Stimulated activated CD4-positive, alpha-beta T cell treated with anti-CD3 and anti-CD28 coated beads, Interleukin-4, amount 100 ng/mL, for 24 hours (primary cell): ENCODE measurements at regions not wholly inside any gene's neighbourhood (a gene's known extent, or its start where the extent isn't known, plus 50 kb on each side); places are given as distances from the start of the nearest gene placed in this dataset.
"Not testable (repeated sequence)": the region's sequence is repeated elsewhere in the genome, so short reads cannot be mapped to it uniquely, and the experiment has no call there.

ENCODE experiments used
- DNase-seq: peaks from one replicate; pipeline ENCODE4 v3.0.0-alpha.2; 2020

GRCh38 chr12:5096241-5096924 lies 52.7 kb downstream of the KCNA5 start:
- DNase-seq, result no peak

GRCh38 chr12:5097786-5098185 lies 54.1 kb downstream of the KCNA5 start:
- no peak for DNase-seq

- DNase-seq, result no peak
These were observed 55.5 kb downstream of the KCNA5 start for GRCh38 chr12:5099136-5099535.

- DNase-seq, result no peak
These were observed 55.9 kb downstream of the KCNA5 start for GRCh38 chr12:5099591-5099990.

- DNase-seq, result no peak
These were observed 58.0 kb downstream of the KCNA5 start for GRCh38 chr12:5101686-5102085.

- DNase-seq, result no peak
These were observed 58.6 kb downstream of the KCNA5 start for GRCh38 chr12:5102261-5102789.

GRCh38 chr12:5102806-5103205 lies 59.1 kb downstream of the KCNA5 start:
- no peak for DNase-seq

GRCh38 chr12:5110345-5110744 lies 66.7 kb downstream of the KCNA5 start:
- no peak for DNase-seq

GRCh38 chr12:5114436-5114835 lies 70.8 kb downstream of the KCNA5 start:
- no peak for DNase-seq

- DNase-seq, result not testable (repeated sequence)
These were observed 78.1 kb downstream of the KCNA5 start for GRCh38 chr12:5121784-5122183.

GRCh38 chr12:5122256-5122831 lies 78.7 kb downstream of the KCNA5 start:
- not testable (repeated sequence) for DNase-seq

GRCh38 chr12:5123921-5124320 lies 80.2 kb downstream of the KCNA5 start:
- DNase-seq, result no peak

- DNase-seq, result no peak
These were observed 80.7 kb downstream of the KCNA5 start for GRCh38 chr12:5124401-5124800.

- DNase-seq, result no peak
These were observed 91.3 kb downstream of the KCNA5 start for GRCh38 chr12:5134861-5135525.

GRCh38 chr12:5138256-5138655 lies 94.6 kb downstream of the KCNA5 start:
- DNase-seq, result no peak

GRCh38 chr12:5138845-5139244 lies 95.2 kb downstream of the KCNA5 start:
- no peak for DNase-seq

- DNase-seq, result no peak
These were observed 96.1 kb downstream of the KCNA5 start for GRCh38 chr12:5139751-5140150.

GRCh38 chr12:5140190-5140589 lies 96.5 kb downstream of the KCNA5 start:
- DNase-seq, result no peak

- no peak for DNase-seq
These were observed 105.2 kb downstream of the KCNA5 start for GRCh38 chr12:5148880-5149279.

GRCh38 chr12:5154091-5154490 lies 110.4 kb downstream of the KCNA5 start:
- DNase-seq, result no peak

GRCh38 chr12:5155866-5156265 lies 112.2 kb downstream of the KCNA5 start:
- no peak for DNase-seq

- no peak for DNase-seq
These were observed 117.1 kb downstream of the KCNA5 start for GRCh38 chr12:5160827-5161226.

GRCh38 chr12:5163661-5164060 lies 120.0 kb downstream of the KCNA5 start:
- DNase-seq, result no peak

GRCh38 chr12:5165296-5165970 lies 121.8 kb downstream of the KCNA5 start:
- DNase-seq, result no peak
